ENCODE measurements at regions not wholly inside any gene's neighbourhood (a gene's known extent, or its start where the extent isn't known, plus 50 kb on each side); places are given as distances from the start of the nearest gene placed in this dataset.

GRCh38 chr6:79338493-79338892, 104.0 kb upstream of the HMGN3 start:
- no peak for DNase-seq (ENCODE audit: low read depth in 1 of 2, low spot score in 1 of 2)
- TF ChIP-seq SPI1 (IDR thresholded peaks at IDR 0.05; ENCODE audit: borderline replicate concordance, low read depth) = no peak
- TF ChIP-seq REST (IDR thresholded peaks at IDR 0.05; ENCODE audit: insufficient replicate concordance, low read depth) = no peak
- no peak for TF ChIP-seq GABPA (IDR thresholded peaks at IDR 0.05; ENCODE audit: low read depth)
- TF ChIP-seq POLR2AphosphoS5 (IDR thresholded peaks at IDR 0.05; ENCODE audit: low read depth) = no peak
- TF ChIP-seq CTCF (IDR thresholded peaks at IDR 0.05; ENCODE audit: insufficient read depth, low read length) = no peak
- Histone ChIP-seq H3K27ac (replicated peaks) (no peak overlapping the region), H3K4me3 (replicated peaks; ENCODE audit: insufficient read depth, low read length) (no peak overlapping the region), H3K27me3 (ENCODE audit: insufficient read depth, poor library complexity, severe bottlenecking) (no peaks in the 10 kb centered on the region)

- H3K27ac ChIP-seq (replicated peaks) = no peak overlapping the region
- no peak overlapping the region for H3K4me3 ChIP-seq (replicated peaks; ENCODE audit: insufficient read depth, low read length)
- DNase-seq (ENCODE audit: low read depth in 1 of 2, low spot score in 1 of 2) = no peak
These were observed 100.7 kb upstream of the HMGN3 start for GRCh38 chr6:79335133-79335674.

GRCh38 chr6:79334674-79335073, 100.2 kb upstream of the HMGN3 start:
- TF ChIP-seq CTCF (IDR thresholded peaks at IDR 0.05; ENCODE audit: insufficient read depth, low read length) (no peak), POLR2AphosphoS5 (IDR thresholded peaks at IDR 0.05; ENCODE audit: low read depth) (no peak), SPI1 (IDR thresholded peaks at IDR 0.05; ENCODE audit: borderline replicate concordance, low read depth) (no peak), GABPA (IDR thresholded peaks at IDR 0.05; ENCODE audit: low read depth) (no peak), REST (IDR thresholded peaks at IDR 0.05; ENCODE audit: insufficient replicate concordance, low read depth) (no peak)
- no peak for DNase-seq (ENCODE audit: low read depth in 1 of 2, low spot score in 1 of 2)
- Histone ChIP-seq H3K27me3 (ENCODE audit: insufficient read depth, poor library complexity, severe bottlenecking) (no peaks in the 10 kb centered on the region), H3K4me3 (replicated peaks; ENCODE audit: insufficient read depth, low read length) (no peak overlapping the region), H3K27ac (replicated peaks) (no peak overlapping the region)

More at GRCh38 chr6:79335133-79335674, 100.7 kb upstream of the HMGN3 start:
- TF ChIP-seq SPI1 (IDR thresholded peaks at IDR 0.05; ENCODE audit: borderline replicate concordance, low read depth) = peak; percentile 29; the same call in 1 of the 2 replicates
- TF ChIP-seq REST (IDR thresholded peaks at IDR 0.05; ENCODE audit: insufficient replicate concordance, low read depth) = no peak
- no peaks in the 10 kb centered on the region for H3K27me3 ChIP-seq (ENCODE audit: insufficient read depth, poor library complexity, severe bottlenecking)

Measured in HL-60 (cell line).